Suprapubic skin (tissue), 4 donors: ENCODE measurements at regions not wholly inside any gene's neighbourhood (a gene's known extent, or its start where the extent isn't known, plus 50 kb on each side); places are given as distances from the start of the nearest gene placed in this dataset.
"Not testable (repeated sequence)": the region's sequence is repeated elsewhere in the genome, so short reads cannot be mapped to it uniquely, and the experiment has no call there.

Source experiments
- DNase-seq, 2 donors: peaks; one replicate each; pipeline ENCODE4 v3.0.0-alpha.2; 2019; ENCODE audit warnings: low spot score in 2 of 2
- H3K27ac ChIP-seq: fragments of 200-600 bp; sonication (generic); one replicate; pipeline ENCODE4 v1.5.1; 2019
- H3K27me3 ChIP-seq: fragments of 200-600 bp; sonication (generic); one replicate; pipeline ENCODE4 v1.5.1; 2019
- H3K36me3 ChIP-seq: fragments of 200-600 bp; sonication (generic); one replicate; pipeline ENCODE4 v1.5.1; 2019
- H3K4me1 ChIP-seq: fragments of 200-600 bp; sonication (generic); one replicate; pipeline ENCODE4 v1.5.1; 2019
- H3K4me3 ChIP-seq: fragments of 200-600 bp; sonication (generic); one replicate; pipeline ENCODE4 v1.5.1; 2019; ENCODE audit warnings: mild to moderate bottlenecking
- H3K9me3 ChIP-seq: fragments of 200-600 bp; sonication (generic); one replicate; pipeline ENCODE4 v1.5.1; 2019
- EP300 ChIP-seq: sonication (generic); formaldehyde crosslinking; IDR thresholded peaks from one replicate; pipeline ENCODE4 v1.6.1; 2017; ENCODE audit warnings: antibody characterized with exemption
- POLR2A ChIP-seq, 2 donors: fragments of 450-650 bp; IDR thresholded peaks; one replicate each; pipeline ENCODE4 v1.6.1; 2017; ENCODE audit warnings: antibody characterized with exemption in 2 of 2, mild to moderate bottlenecking in 2 of 2, moderate library complexity in 2 of 2
- POLR2AphosphoS5 ChIP-seq, 3 donors: sonication (generic); formaldehyde crosslinking; IDR thresholded peaks; one replicate each; pipeline ENCODE4 v1.6.1; 2017; ENCODE audit warnings: antibody characterized with exemption in 3 of 3
- WGBS: methylation state at CpG from one replicate; pipeline ENCODE4 v1.1.5; 2018; 5-methylcytosine and 5-hydroxymethylcytosine counted together
- TF ChIP-seq, protein P1 (sequence below), 2 donors: fragments of 200-600 bp in 1 of 2; fragments of 450-650 bp in 1 of 2; sonication (generic) in 1 of 2; IDR thresholded peaks; one replicate each; pipeline ENCODE4 v1.5.1; 2016 to 2019; ENCODE audit warnings: antibody characterized with exemption in 2 of 2, mild to moderate bottlenecking in 1 of 2, moderate library complexity in 1 of 2

DNA sequence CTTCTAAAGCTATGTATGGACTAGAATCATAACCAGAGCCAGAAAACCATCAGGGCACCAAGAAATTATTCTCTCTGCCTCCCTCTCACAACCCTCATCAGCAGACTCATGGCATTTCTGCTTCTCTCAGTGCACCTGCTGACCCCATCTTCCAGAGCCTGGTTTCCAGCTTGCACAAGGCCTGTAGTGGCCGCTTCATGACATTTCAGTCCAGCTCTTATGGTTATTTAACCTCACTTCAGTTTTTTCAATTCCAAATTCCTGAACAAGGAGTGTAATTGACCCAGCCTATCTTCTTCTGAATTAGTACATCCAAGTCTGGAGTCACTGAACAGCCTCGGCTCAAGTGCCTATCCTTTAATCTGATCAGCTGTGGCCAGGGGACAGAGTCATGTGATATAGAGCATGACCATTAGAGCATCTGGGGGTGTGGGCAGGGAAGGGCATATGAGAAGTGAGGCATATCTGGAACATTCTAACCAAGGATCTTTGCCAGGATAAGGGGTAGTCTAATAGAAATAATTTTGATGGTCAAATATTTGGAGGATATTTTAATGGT lies 97.2 kb upstream of the TMEM17 start:
- TF ChIP-seq EP300 (no peak), POLR2AphosphoS5 (IDR thresholded peaks at IDR 0.05) (no peak), POLR2A (IDR thresholded peaks at IDR 0.05) (no peak)
- TF ChIP-seq, protein P1, sequence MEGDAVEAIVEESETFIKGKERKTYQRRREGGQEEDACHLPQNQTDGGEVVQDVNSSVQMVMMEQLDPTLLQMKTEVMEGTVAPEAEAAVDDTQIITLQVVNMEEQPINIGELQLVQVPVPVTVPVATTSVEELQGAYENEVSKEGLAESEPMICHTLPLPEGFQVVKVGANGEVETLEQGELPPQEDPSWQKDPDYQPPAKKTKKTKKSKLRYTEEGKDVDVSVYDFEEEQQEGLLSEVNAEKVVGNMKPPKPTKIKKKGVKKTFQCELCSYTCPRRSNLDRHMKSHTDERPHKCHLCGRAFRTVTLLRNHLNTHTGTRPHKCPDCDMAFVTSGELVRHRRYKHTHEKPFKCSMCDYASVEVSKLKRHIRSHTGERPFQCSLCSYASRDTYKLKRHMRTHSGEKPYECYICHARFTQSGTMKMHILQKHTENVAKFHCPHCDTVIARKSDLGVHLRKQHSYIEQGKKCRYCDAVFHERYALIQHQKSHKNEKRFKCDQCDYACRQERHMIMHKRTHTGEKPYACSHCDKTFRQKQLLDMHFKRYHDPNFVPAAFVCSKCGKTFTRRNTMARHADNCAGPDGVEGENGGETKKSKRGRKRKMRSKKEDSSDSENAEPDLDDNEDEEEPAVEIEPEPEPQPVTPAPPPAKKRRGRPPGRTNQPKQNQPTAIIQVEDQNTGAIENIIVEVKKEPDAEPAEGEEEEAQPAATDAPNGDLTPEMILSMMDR (IDR thresholded peaks at IDR 0.05): no peak
- H3K27ac ChIP-seq: no peak overlapping the region
- WGBS: 93% methylated on average over 2 of the region's 2 CpGs

DNA sequence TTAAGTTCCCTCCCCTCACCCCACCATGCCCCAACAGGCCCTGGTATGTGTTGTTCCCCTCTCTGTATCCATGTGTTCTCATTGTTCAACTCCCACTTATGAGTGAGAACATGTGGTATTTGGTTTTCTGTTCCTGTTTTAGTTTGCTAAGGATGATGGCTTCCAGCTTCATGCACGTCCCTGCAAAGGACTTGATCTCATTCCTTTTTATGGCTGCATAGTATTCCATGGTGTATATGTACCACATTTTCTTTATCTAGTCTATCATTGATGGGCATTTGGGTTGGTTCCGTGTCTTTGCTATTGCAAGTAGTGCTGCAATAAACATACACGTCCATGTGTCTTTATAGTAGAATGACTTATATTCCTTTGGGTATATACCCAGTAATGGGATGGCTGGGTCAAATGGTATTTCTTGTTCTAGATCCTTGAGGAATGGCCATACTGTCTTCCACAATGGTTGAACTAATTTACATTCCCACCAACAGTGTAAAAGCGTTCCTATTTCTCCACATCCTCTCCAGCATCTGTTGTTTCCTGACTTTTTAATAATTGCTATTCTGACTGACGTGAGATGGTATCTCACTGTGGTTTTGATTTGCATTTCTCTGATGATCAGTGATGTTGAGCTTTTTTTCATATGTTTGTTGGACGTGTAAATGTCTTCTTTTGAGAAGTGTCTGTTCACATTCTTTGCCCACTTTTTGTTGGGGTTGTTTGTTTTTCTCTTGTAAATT lies 93.8 kb upstream of the TMEM17 start:
- not testable (repeated sequence) for H3K4me3 ChIP-seq, DNase-seq, H3K36me3 ChIP-seq, H3K27me3 ChIP-seq, H3K27ac ChIP-seq, H3K9me3 ChIP-seq
- H3K4me1 ChIP-seq: peaks cover 13% of the 10 kb centered on the region
- WGBS: 94% methylated on average over 6 of the region's 6 CpGs

More for the DNA sequence above, 97.2 kb upstream of the TMEM17 start:
- Histone ChIP-seq H3K36me3 (no peaks in the 10 kb centered on the region), H3K27me3 (no peaks in the 10 kb centered on the region), H3K4me1 (no peaks in the 10 kb centered on the region), H3K4me3 (no peak overlapping the region), H3K9me3 (no peaks in the 10 kb centered on the region)
- DNase-seq: no peak

DNA sequence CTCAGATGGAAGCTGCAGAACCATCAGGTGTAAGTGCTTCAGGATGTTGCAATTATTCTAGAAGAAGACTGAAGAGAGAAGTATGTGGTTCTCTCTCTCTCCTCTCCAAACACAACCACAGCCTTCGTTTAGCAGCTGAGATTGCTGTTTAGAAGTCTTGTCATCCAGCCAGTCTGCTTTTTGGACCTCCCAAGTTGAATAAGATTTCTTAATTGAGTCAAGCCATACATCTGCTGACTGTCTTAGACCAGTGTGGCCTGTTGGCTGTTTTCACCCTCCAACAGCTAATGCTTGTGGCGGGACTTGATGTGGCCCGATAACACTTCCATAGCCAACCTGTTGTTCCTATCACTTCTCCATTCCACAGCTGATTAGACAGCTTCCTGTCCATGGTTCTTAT lies 91.3 kb upstream of the TMEM17 start:
- no peak for TF ChIP-seq POLR2AphosphoS5 (IDR thresholded peaks at IDR 0.05)
- TF ChIP-seq EP300: no peak
- TF ChIP-seq POLR2A (IDR thresholded peaks at IDR 0.05): no peak
- TF ChIP-seq, protein P1 (IDR thresholded peaks at IDR 0.05): no peak
- Histone ChIP-seq H3K4me3 (no peak overlapping the region), H3K27me3 (no peaks in the 10 kb centered on the region), H3K27ac (no peak overlapping the region), H3K4me1 (peaks cover 13% of the 10 kb centered on the region), H3K36me3 (no peaks in the 10 kb centered on the region), H3K9me3 (no peaks in the 10 kb centered on the region)
- WGBS: 46% methylated on average over 3 of the region's 3 CpGs
- no peak for DNase-seq

DNA sequence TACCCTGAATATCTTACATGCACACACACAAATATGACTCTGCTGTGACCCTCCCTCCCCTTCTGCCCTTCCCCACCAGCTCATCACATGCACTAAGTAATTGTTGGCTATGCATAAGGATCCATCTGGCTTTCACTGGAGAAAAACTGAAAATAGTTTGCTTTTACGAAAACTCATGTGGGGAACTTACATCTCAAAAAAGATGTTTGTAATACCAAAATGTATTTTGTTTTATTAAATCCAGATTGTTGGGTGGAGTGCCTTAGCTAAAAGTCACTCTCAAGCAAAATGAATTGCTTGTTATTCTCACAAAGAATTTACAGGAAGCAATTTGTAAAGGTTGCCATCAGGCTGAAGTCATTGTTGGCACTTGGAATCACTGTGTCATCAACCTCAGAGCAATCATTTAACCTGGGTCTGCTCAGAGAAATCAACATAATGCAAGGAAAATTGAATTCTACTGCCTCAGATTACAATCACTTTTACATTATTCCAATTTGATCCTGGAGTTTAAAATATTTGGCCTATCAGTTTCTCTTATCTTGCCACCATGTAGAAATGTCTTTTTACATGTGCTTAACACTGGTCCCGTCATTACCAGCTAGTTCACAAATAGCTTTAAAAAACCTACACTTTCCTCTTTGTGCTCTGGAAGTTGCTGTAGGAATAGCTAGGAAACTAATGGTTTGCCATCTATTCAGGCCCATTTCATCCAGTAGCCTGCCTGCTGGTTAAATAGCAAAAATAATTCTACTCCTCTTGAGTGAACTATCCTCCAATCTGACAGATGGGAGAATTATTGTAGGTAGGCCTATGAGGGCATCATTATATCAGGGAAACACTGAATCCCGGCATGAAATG lies 90.3 kb upstream of the TMEM17 start:
- Histone ChIP-seq H3K27ac (peak overlapping the region; percentile 37), H3K36me3 (no peaks in the 10 kb centered on the region), H3K27me3 (no peaks in the 10 kb centered on the region), H3K4me1 (peaks cover 13% of the 10 kb centered on the region), H3K4me3 (no peak overlapping the region), H3K9me3 (no peaks in the 10 kb centered on the region)
- no peak for TF ChIP-seq EP300
- TF ChIP-seq, protein P1 (IDR thresholded peaks at IDR 0.05): no peak
- TF ChIP-seq POLR2A (IDR thresholded peaks at IDR 0.05): no peak
- no peak for TF ChIP-seq POLR2AphosphoS5 (IDR thresholded peaks at IDR 0.05)
- DNase-seq: no peak
- 61% methylated on average over 3 of the region's 3 CpGs for WGBS

DNA sequence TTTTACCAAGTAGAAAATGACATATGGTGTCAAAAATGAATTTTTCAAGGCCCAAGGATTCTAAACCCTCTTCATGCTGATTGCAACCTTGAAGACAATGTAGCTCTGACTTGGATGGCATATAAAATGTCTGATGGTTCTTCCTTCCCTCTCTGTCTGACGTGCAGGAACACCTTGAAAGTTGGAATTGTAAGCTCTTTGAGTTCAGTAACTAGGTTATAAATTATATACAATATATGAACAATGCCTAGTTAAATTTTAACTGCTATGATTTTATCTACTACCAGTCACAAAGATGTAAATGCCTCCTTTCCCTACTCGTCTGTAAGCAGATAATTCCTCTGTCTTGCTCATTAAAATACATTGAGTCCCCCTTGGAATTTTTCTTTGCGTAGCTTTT lies 89.5 kb upstream of the TMEM17 start:
- no peaks in the 10 kb centered on the region for H3K27me3 ChIP-seq
- TF ChIP-seq, protein P1 (IDR thresholded peaks at IDR 0.05): no peak
- no peak for TF ChIP-seq POLR2A (IDR thresholded peaks at IDR 0.05)
- TF ChIP-seq POLR2AphosphoS5 (IDR thresholded peaks at IDR 0.05): no peak
- no peak for TF ChIP-seq EP300
- peak overlapping the region; percentile 10 for H3K27ac ChIP-seq
- H3K4me1 ChIP-seq: peaks cover 13% of the 10 kb centered on the region
- no peaks in the 10 kb centered on the region for H3K9me3 ChIP-seq
- H3K4me3 ChIP-seq: no peak overlapping the region
- WGBS: 79% methylated on average over 3 of the region's 3 CpGs
- no peak for DNase-seq
- no peaks in the 10 kb centered on the region for H3K36me3 ChIP-seq
